Right lobe of liver (tissue), 4 donors: ENCODE measurements at regions not wholly inside any gene's neighbourhood (a gene's known extent, or its start where the extent isn't known, plus 50 kb on each side); places are given as distances from the start of the nearest gene placed in this dataset.

Experiments
- POLR2A ChIP-seq: fragments of 450-650 bp; IDR thresholded peaks from one replicate; pipeline ENCODE4 v1.6.1; 2017; ENCODE audit warnings: antibody characterized with exemption, mild to moderate bottlenecking
- TF ChIP-seq, protein P1 (sequence below), 4 donors: fragments of 200-600 bp in 3 of 4; fragments of 450-650 bp in 1 of 4; IDR thresholded peaks; one replicate each; pipeline versions ENCODE4 v1.5.1 to v1.8.0; 2016 to 2022; ENCODE audit warnings: antibody characterized with exemption in 4 of 4, mild to moderate bottlenecking in 2 of 4
- donor health status: DM: no; HTN: no; CAD: no.
- donor health status: DM: no; HTN: no; CAD: no.
- donor health status: DM: no; HTN: yes; CAD: no.

DNA sequence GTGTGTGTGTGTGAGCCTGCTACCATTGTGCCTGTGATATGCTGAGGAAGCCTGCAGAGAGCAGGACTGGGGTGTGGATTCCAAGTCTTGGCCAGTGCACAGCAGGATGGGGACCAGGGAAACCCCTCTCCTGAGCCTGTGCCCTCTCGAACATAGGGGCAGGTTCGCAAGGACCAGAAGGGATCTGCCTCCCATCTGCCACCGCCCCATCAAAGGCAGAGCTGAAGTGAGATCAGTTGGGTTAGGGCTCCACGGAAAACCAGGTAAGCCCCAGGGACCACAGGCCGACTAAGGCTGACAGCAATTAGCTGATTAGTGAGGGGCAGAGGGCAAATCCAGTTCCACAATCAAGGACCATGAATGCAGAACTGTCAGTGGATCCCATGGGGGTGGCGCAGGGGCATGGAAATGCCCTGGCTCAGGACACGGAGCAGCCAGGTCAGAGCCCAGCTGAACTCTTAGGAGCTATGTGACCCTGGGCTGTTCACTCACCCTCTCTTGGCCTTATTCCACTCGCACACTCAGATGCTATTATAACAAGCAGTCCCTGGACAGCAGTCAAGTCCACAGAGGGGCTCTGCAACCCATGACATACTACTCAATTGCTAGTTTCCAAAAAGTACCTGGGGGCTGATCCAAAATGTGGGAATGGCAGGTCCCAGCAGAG is 84.2 kb upstream of the ID2 start:
- TF ChIP-seq, protein P1, sequence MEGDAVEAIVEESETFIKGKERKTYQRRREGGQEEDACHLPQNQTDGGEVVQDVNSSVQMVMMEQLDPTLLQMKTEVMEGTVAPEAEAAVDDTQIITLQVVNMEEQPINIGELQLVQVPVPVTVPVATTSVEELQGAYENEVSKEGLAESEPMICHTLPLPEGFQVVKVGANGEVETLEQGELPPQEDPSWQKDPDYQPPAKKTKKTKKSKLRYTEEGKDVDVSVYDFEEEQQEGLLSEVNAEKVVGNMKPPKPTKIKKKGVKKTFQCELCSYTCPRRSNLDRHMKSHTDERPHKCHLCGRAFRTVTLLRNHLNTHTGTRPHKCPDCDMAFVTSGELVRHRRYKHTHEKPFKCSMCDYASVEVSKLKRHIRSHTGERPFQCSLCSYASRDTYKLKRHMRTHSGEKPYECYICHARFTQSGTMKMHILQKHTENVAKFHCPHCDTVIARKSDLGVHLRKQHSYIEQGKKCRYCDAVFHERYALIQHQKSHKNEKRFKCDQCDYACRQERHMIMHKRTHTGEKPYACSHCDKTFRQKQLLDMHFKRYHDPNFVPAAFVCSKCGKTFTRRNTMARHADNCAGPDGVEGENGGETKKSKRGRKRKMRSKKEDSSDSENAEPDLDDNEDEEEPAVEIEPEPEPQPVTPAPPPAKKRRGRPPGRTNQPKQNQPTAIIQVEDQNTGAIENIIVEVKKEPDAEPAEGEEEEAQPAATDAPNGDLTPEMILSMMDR (IDR thresholded peaks at IDR 0.05), result no peak
- no peak for TF ChIP-seq POLR2A
